SH-SY5Y (cell line): ENCODE measurements at regions not wholly inside any gene's neighbourhood (a gene's known extent, or its start where the extent isn't known, plus 50 kb on each side); places are given as distances from the start of the nearest gene placed in this dataset.

Experiments used
- GATA2 ChIP-seq: IDR thresholded peaks from 2 replicates; pipeline ENCODE4 v1.6.1; 2011; ENCODE audit warnings: mild to moderate bottlenecking, low read depth, low read length
- GATA3 ChIP-seq: IDR thresholded peaks from 2 replicates; pipeline ENCODE4 v1.6.1; 2011; ENCODE audit warnings: low read depth, mild to moderate bottlenecking, low read length, moderate library complexity

DNA sequence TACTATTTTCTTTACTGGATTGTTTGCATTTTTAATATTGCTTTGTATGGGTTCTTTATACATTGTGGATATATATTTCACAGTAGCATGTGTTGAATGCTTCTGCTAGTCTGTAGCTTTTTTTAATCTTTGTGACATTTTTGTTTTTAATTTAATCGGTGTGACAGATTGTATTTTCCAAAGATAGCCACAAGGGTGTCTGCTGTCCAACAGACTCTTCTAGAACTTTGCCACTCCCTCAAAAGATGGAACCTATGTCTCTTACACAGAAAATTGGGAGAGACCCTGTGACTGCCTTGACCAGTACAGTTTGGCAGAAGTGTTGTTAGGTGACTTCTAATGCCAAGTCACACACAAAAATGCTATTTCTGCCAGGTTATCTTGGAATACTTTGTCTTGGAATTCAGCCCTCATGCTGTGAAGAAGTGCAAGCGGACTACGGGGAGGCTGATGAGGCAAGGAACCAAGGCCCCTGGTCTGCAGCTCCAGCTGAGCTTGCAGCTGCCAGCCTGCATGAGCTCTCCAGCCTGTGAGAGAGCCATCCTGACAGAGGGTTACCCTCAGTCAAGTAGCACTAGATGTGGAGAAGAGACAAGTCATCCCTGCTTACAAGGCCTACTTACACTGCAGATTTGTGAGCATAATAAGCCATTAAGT lies 110.8 kb downstream of the TDRD15 start:
- TF ChIP-seq GATA2: no peak
- TF ChIP-seq GATA3: no peak
